Neural progenitor cell (in vitro differentiated cells): ENCODE measurements at regions not wholly inside any gene's neighbourhood (a gene's known extent, or its start where the extent isn't known, plus 50 kb on each side); places are given as distances from the start of the nearest gene placed in this dataset.

Source experiments
- DNase-seq: peaks from one replicate; pipeline ENCODE4 v3.0.0-alpha.2; 2016; ENCODE audit warnings: low spot score
- H2AFZ ChIP-seq: fragments of 200-600 bp; sonication (generic); replicated peaks from 2 replicates; pipeline ENCODE4 v1.6.1; 2016; ENCODE audit warnings: antibody characterized with exemption
- H3F3A ChIP-seq: fragments of 200-600 bp; sonication (generic); 2 replicates; pipeline ENCODE4 v1.6.1; 2016; ENCODE audit warnings: antibody characterized with exemption, low read depth
- H3K27ac ChIP-seq: fragments of 200-600 bp; sonication (generic); 2 replicates; pipeline ENCODE4 v1.5.1; 2016; ENCODE audit warnings: mild to moderate bottlenecking
- H3K27me3 ChIP-seq: fragments of 200-600 bp; sonication (generic); 2 replicates; pipeline ENCODE4 v1.6.1; 2016; ENCODE audit warnings: mild to moderate bottlenecking, moderate library complexity
- H3K36me3 ChIP-seq: fragments of 200-600 bp; sonication (generic); 2 replicates; pipeline ENCODE4 v1.5.1; 2016
- H3K4me1 ChIP-seq: fragments of 200-600 bp; sonication (generic); 2 replicates; pipeline ENCODE4 v1.6.1; 2016; ENCODE audit warnings: mixed run types
- H3K4me2 ChIP-seq: fragments of 200-600 bp; sonication (generic); 2 replicates; pipeline ENCODE4 v1.6.1; 2016
- H3K4me3 ChIP-seq: fragments of 200-600 bp; sonication (generic); 2 replicates; pipeline ENCODE4 v1.5.1; 2016
- H3K79me2 ChIP-seq: fragments of 200-600 bp; sonication (generic); 2 replicates; pipeline ENCODE4 v1.6.1; 2016; ENCODE audit warnings: low read depth
- H3K9ac ChIP-seq: fragments of 200-600 bp; sonication (generic); 2 replicates; pipeline ENCODE4 v1.6.1; 2016
- H3K9me3 ChIP-seq: fragments of 200-600 bp; sonication (generic); 2 replicates; pipeline ENCODE4 v1.5.1; 2016; ENCODE audit warnings: low read depth
- H4K20me1 ChIP-seq: fragments of 200-600 bp; sonication (generic); 2 replicates; pipeline ENCODE4 v1.6.1; 2016; ENCODE audit warnings: low read depth
- H3K27ac Mint-ChIP-seq: 3 replicates; pipeline ENCODE4 v1.8.0; 2021; ENCODE audit warnings: mixed read lengths
- H3K27me3 Mint-ChIP-seq: 2 replicates; pipeline ENCODE4 v1.8.0; 2022; ENCODE audit warnings: low read depth, mild to moderate bottlenecking, inconsistent platforms, moderate library complexity, mixed read lengths; ENCODE audit not compliant: insufficient read depth
- H3K36me3 Mint-ChIP-seq: 3 replicates; pipeline ENCODE4 v1.8.0; 2021; ENCODE audit warnings: mixed read lengths
- H3K4me1 Mint-ChIP-seq: 3 replicates; pipeline ENCODE4 v1.8.0; 2021; ENCODE audit warnings: mixed read lengths
- H3K4me3 Mint-ChIP-seq: 3 replicates; pipeline ENCODE4 v1.8.0; 2021; ENCODE audit warnings: mild to moderate bottlenecking, moderate library complexity, mixed read lengths
- H3K9me3 Mint-ChIP-seq: 3 replicates; pipeline ENCODE4 v1.8.0; 2020; ENCODE audit warnings: mixed read lengths
- EZH2 ChIP-seq: fragments of 200-600 bp; sonication (generic); IDR thresholded peaks from 2 replicates; pipeline ENCODE4 v1.6.1; 2017; ENCODE audit warnings: antibody characterized with exemption, mild to moderate bottlenecking, moderate library complexity
- EZH2phosphoT487 ChIP-seq: fragments of 200-600 bp; sonication (generic); IDR thresholded peaks from 2 replicates; pipeline ENCODE4 v1.6.1; 2017; ENCODE audit warnings: antibody characterized with exemption
- TF ChIP-seq, protein P1 (sequence below): fragments of 200-600 bp; sonication (generic); IDR thresholded peaks from 2 replicates; pipeline ENCODE4 v1.5.1; 2017; ENCODE audit warnings: antibody characterized with exemption, mild to moderate bottlenecking

DNA sequence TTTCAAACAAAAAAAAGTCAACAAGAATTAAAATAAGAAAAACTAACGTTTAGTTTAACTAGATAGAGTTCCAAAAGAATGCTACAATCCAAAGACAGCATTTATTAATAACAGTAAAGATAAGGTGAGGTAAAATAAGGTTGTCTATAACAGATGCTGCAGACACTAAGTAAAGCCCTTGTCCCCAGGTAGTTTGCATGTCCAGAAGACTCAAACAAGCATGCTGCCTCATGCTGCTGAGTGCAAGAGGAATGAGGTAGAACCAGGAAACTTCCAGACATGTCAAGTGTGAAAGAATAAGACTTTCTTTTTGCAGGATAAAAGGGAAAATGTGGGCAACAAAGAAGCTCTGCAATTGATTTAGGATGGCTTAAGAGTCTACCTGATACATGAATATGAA lies 439.2 kb downstream of the PLOD2 start:
- no peak overlapping the region for H3K4me2 ChIP-seq
- peak overlapping the region; percentile 47 for H2AFZ ChIP-seq
- H3K4me1 ChIP-seq: peaks cover 12% of the 10 kb centered on the region
- Mint-ChIP-seq H3K27me3 (peaks cover 3% of the 10 kb centered on the region), H3K9me3 (no peaks in the 10 kb centered on the region), H3K4me3 (no peak overlapping the region), H3K36me3 (no peaks in the 10 kb centered on the region), H3K27ac (no peak overlapping the region), H3K4me1 (peaks cover 8% of the 10 kb centered on the region)
- H3K27me3 ChIP-seq: no peaks in the 10 kb centered on the region
- no peak overlapping the region for H3K27ac ChIP-seq
- no peak overlapping the region for H3K9ac ChIP-seq
- no peak for DNase-seq
- H3K79me2 ChIP-seq: no peaks in the 10 kb centered on the region
- H3K36me3 ChIP-seq: no peaks in the 10 kb centered on the region
- peaks cover 19% of the 10 kb centered on the region for H3F3A ChIP-seq
- TF ChIP-seq EZH2phosphoT487: no peak
- TF ChIP-seq, protein P1, sequence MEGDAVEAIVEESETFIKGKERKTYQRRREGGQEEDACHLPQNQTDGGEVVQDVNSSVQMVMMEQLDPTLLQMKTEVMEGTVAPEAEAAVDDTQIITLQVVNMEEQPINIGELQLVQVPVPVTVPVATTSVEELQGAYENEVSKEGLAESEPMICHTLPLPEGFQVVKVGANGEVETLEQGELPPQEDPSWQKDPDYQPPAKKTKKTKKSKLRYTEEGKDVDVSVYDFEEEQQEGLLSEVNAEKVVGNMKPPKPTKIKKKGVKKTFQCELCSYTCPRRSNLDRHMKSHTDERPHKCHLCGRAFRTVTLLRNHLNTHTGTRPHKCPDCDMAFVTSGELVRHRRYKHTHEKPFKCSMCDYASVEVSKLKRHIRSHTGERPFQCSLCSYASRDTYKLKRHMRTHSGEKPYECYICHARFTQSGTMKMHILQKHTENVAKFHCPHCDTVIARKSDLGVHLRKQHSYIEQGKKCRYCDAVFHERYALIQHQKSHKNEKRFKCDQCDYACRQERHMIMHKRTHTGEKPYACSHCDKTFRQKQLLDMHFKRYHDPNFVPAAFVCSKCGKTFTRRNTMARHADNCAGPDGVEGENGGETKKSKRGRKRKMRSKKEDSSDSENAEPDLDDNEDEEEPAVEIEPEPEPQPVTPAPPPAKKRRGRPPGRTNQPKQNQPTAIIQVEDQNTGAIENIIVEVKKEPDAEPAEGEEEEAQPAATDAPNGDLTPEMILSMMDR: no peak
- no peak for TF ChIP-seq EZH2
- no peak overlapping the region for H3K4me3 ChIP-seq
- H3K9me3 ChIP-seq: peaks cover 3% of the 10 kb centered on the region
- H4K20me1 ChIP-seq: no peaks in the 10 kb centered on the region

- H3K9me3 ChIP-seq: peaks cover 3% of the 10 kb centered on the region
- Mint-ChIP-seq H3K27me3 (peaks cover 3% of the 10 kb centered on the region), H3K27ac (no peak overlapping the region), H3K36me3 (no peaks in the 10 kb centered on the region), H3K9me3 (no peaks in the 10 kb centered on the region), H3K4me3 (no peak overlapping the region), H3K4me1 (no peaks in the 10 kb centered on the region)
- H3K36me3 ChIP-seq: no peaks in the 10 kb centered on the region
- H3K9ac ChIP-seq: no peak overlapping the region
- no peak for TF ChIP-seq EZH2
- no peak overlapping the region for H3K4me3 ChIP-seq
- no peak overlapping the region for H2AFZ ChIP-seq
- H3K27ac ChIP-seq: no peak overlapping the region
- no peaks in the 10 kb centered on the region for H3F3A ChIP-seq
- no peaks in the 10 kb centered on the region for H3K79me2 ChIP-seq
- H3K4me1 ChIP-seq: no peaks in the 10 kb centered on the region
- no peak for DNase-seq
- no peak overlapping the region for H3K4me2 ChIP-seq
- no peaks in the 10 kb centered on the region for H4K20me1 ChIP-seq
- H3K27me3 ChIP-seq: no peaks in the 10 kb centered on the region
These were observed 433.5 kb downstream of the PLOD2 start for GRCh38 chr3:145727476-145727875.

- DNase-seq: no peak
- H3K36me3 Mint-ChIP-seq: no peaks in the 10 kb centered on the region
- H3K9ac ChIP-seq: no peak overlapping the region
- no peak overlapping the region for H3K4me2 ChIP-seq
- no peaks in the 10 kb centered on the region for H3K4me1 Mint-ChIP-seq
- no peaks in the 10 kb centered on the region for H3K4me1 ChIP-seq
- H3K9me3 Mint-ChIP-seq: peaks cover 3% of the 10 kb centered on the region
- H3F3A ChIP-seq: no peaks in the 10 kb centered on the region
- H3K27me3 Mint-ChIP-seq: no peaks in the 10 kb centered on the region
- no peak overlapping the region for H3K4me3 Mint-ChIP-seq
- H3K9me3 ChIP-seq: no peaks in the 10 kb centered on the region
- no peak overlapping the region for H3K27ac Mint-ChIP-seq
- no peaks in the 10 kb centered on the region for H3K36me3 ChIP-seq
- no peak for TF ChIP-seq EZH2
- no peak for TF ChIP-seq EZH2phosphoT487
- TF ChIP-seq, protein P1: no peak
- no peak overlapping the region for H3K27ac ChIP-seq
- no peaks in the 10 kb centered on the region for H3K27me3 ChIP-seq
- no peaks in the 10 kb centered on the region for H4K20me1 ChIP-seq
- no peak overlapping the region for H2AFZ ChIP-seq
- no peaks in the 10 kb centered on the region for H3K79me2 ChIP-seq
- no peak overlapping the region for H3K4me3 ChIP-seq
These were observed 425.4 kb downstream of the PLOD2 start for GRCh38 chr3:145735631-145736030.

DNA sequence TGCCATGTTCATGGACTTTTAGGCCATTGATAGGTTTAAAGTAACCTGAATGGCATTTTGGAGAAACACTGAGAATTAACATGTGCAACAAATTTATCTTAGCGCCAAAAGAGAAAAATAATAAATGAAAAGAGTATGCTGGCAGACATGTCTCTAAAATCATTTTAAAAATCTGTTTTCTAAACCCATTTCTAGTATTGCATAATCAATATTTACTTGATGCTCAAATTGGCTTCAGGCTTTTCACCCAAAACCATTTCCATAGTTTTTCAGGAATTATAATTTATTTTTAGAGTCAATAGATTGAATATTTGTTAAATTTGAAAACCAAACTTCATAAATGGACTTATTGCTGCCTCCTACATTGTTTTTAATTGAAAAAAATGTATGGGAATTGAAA lies 423.0 kb downstream of the PLOD2 start:
- no peaks in the 10 kb centered on the region for H3K36me3 Mint-ChIP-seq
- Histone ChIP-seq H3K4me2 (no peak overlapping the region), H4K20me1 (no peaks in the 10 kb centered on the region), H3K36me3 (no peaks in the 10 kb centered on the region), H3K9me3 (no peaks in the 10 kb centered on the region), H3F3A (no peaks in the 10 kb centered on the region), H3K79me2 (no peaks in the 10 kb centered on the region), H3K27ac (no peak overlapping the region), H3K4me3 (no peak overlapping the region), H3K27me3 (no peaks in the 10 kb centered on the region), H3K4me1 (no peaks in the 10 kb centered on the region), H3K9ac (no peak overlapping the region), H2AFZ (no peak overlapping the region)
- H3K4me1 Mint-ChIP-seq: no peaks in the 10 kb centered on the region
- no peak overlapping the region for H3K4me3 Mint-ChIP-seq
- H3K27ac Mint-ChIP-seq: no peak overlapping the region
- TF ChIP-seq EZH2phosphoT487: no peak
- no peak for TF ChIP-seq EZH2
- TF ChIP-seq, protein P1: no peak
- peaks cover 3% of the 10 kb centered on the region for H3K9me3 Mint-ChIP-seq
- H3K27me3 Mint-ChIP-seq: no peaks in the 10 kb centered on the region
- DNase-seq: no peak
